Fibroblast of the aortic adventitia (primary cell): ENCODE measurements at regions not wholly inside any gene's neighbourhood (a gene's known extent, or its start where the extent isn't known, plus 50 kb on each side); places are given as distances from the start of the nearest gene placed in this dataset.

ENCODE experiments used
- DNase-seq: peaks from one replicate; pipeline ENCODE4 v3.0.0-alpha.2; 2010; ENCODE audit warnings: low read depth
- H3K4me3 ChIP-seq: 2 replicates; pipeline ENCODE4 v1.5.1; 2011; ENCODE audit warnings: low read depth, mild to moderate bottlenecking, control low read depth, low read length, moderate library complexity
- TF ChIP-seq, protein P1 (sequence below): IDR thresholded peaks from 2 replicates; pipeline ENCODE4 v1.5.1; 2011; ENCODE audit warnings: mild to moderate bottlenecking, low read length, control low read depth, inconsistent platforms; ENCODE audit not compliant: insufficient read depth

DNA sequence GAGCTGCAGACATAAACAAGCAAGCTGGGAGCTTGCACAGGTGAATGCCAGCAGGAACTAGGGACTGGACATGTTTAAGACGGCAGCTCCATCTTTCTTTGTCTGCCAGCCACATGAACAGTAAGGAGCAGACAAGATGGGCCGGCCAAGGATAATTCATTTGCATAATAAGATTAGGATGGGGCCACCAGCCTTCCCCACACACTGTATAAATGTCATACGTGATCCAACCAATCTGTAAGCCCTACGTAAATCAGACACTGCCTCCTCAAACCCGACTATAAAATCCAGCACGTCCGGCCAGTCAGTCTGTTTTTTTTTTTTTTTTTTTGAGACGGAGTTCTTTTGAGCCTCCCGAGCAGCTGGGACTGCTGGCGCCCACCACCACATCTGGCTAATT, 75.6 kb upstream of the BOD1L1 start:
- DNase-seq: no peak
- TF ChIP-seq, protein P1, sequence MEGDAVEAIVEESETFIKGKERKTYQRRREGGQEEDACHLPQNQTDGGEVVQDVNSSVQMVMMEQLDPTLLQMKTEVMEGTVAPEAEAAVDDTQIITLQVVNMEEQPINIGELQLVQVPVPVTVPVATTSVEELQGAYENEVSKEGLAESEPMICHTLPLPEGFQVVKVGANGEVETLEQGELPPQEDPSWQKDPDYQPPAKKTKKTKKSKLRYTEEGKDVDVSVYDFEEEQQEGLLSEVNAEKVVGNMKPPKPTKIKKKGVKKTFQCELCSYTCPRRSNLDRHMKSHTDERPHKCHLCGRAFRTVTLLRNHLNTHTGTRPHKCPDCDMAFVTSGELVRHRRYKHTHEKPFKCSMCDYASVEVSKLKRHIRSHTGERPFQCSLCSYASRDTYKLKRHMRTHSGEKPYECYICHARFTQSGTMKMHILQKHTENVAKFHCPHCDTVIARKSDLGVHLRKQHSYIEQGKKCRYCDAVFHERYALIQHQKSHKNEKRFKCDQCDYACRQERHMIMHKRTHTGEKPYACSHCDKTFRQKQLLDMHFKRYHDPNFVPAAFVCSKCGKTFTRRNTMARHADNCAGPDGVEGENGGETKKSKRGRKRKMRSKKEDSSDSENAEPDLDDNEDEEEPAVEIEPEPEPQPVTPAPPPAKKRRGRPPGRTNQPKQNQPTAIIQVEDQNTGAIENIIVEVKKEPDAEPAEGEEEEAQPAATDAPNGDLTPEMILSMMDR: no peak
- H3K4me3 ChIP-seq: no peak overlapping the region

DNA sequence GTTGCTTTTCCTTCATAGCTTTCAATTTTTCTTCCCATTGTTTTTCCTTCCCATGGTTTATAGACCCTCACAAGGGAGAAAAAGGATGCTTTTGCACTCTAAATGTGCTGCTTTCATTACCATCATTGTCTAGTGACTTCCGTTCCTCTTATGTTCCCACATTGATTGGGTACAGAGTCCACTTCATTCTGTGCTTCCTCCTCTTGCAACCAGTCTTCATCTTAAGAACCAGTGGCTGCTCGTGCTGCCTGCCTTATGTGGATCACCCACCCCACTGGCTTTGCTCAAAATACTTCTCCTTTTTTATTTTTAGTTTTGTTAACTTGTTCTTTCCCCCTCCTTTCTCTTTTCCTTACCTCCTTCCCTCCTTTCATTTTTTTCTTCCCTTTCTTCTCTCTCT, 76.5 kb upstream of the BOD1L1 start:
- TF ChIP-seq, protein P1: no peak
- no peak for DNase-seq
- no peak overlapping the region for H3K4me3 ChIP-seq

DNA sequence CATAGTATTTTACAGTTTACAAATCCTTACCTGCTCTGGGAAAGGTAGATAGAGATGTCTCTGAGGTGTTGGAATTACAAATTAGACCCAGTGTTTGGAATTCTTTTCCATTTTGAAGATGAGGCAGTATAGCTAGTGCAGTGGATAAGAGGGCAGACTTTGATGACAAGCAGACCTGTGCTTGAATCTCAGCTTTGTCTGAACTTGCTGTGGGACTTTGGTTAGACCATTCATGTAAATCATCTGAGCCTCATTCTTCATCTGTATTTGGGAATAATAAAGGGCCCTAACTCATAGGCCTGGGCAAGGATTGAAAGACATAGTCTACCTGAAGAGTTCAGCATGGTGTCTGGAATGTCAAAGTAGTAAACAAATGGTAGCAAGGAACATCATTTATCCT, 77.2 kb upstream of the BOD1L1 start:
- H3K4me3 ChIP-seq: no peak overlapping the region
- DNase-seq: no peak
- TF ChIP-seq, protein P1: no peak

DNA sequence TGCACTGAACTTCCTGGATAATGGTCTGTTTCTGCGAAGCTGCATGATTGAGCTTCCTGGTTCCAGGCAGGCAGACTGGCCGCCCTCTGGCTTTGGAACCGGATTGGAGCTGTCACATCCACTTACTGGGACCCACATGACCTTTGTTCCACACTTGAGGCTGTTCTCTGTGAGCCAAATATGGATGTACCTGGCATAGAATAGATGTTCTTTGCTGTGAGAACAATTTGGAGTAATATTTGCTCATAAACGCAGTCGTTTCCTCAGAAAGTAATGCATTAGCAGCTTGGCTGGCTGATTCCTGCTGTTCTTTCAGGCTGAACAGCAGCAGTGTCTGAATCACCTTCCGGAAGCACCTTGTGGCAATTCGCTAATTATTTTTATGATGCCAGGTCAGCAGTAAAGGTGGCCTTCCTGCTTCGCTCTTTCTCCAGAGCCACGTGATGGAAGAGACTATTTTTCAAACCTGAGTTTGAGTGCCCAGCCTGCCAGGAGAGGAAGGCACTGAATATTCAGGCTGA, 78.1 kb upstream of the BOD1L1 start:
- DNase-seq: no peak
- H3K4me3 ChIP-seq: no peak overlapping the region
- TF ChIP-seq, protein P1: no peak

DNA sequence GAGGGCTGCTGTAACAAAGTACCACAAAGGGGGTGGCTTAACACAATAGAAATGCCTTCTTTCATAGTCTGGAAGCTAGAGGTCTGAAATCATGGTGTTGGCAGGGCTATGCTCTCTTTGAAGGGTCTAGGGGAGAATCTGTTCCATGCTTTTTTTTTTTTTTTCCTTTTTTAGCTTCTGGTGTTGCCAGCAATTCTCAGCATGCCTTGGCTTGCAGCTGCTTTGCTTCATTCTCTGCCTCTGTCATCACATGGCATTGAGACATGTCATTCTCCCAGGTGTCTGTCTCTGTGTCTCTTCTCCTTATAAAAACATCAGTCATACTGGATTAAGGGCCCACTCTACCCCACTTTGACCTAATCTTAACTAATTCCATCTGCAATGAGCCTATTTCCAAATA, 78.6 kb upstream of the BOD1L1 start:
- no peak overlapping the region for H3K4me3 ChIP-seq
- DNase-seq: peak; percentile 32
- TF ChIP-seq, protein P1: no peak

DNA sequence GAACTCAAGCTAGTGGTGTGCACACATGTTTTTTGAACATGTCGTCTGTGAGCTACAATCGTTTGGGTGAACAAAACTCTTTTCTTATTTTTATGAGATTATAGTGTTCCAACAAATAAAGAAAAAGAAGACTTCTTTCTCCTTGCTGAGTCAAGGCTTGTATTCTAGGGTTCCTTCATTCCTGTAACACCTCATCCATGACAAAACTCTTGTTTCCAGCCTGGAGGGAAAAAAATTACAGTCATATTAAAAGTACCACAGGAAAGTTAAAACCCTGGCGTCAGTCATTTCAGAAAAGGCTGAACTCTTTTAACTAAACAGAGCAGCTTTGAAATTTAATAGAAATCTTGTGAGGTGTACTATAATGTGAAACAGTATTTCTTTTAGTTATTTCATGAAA, 79.2 kb upstream of the BOD1L1 start:
- TF ChIP-seq, protein P1: no peak
- H3K4me3 ChIP-seq: no peak overlapping the region
- no peak for DNase-seq

DNA sequence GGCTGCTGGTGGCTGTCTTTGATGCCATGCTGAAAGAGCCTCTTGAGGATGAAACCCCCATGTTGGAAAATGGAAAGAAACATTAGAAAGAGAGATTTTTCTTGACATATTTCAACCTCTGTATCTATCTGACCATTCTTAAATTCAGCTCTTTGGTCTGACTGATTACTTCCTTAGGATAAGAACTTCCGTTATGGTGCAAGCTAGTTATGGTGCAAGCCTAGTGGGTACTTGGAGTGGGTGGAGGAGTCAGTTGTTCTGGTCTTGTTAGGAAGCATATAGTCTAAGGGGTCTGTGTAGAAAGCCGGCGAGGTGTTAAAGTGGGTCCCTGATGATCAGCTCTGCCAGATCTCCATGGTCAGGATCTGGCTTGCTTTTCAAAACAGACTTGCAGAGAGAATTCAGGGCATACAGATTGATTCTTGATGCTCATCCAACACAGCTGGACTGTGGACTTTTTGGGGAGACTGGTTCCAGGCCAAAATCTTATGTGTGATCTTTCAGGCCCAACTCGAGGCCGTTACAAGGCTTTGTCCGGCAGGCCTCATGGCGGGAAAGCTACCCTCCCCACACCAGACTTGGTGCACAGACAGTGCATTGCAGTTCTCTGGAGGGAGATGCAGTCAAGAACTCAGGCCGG, 82.8 kb upstream of the BOD1L1 start:
- TF ChIP-seq, protein P1: no peak
- no peak overlapping the region for H3K4me3 ChIP-seq
- DNase-seq: no peak
